ENCODE measurements at regions not wholly inside any gene's neighbourhood (a gene's known extent, or its start where the extent isn't known, plus 50 kb on each side); places are given as distances from the start of the nearest gene placed in this dataset.
"Not testable (repeated sequence)": the region's sequence is repeated elsewhere in the genome, so short reads cannot be mapped to it uniquely, and the experiment has no call there.

DNA sequence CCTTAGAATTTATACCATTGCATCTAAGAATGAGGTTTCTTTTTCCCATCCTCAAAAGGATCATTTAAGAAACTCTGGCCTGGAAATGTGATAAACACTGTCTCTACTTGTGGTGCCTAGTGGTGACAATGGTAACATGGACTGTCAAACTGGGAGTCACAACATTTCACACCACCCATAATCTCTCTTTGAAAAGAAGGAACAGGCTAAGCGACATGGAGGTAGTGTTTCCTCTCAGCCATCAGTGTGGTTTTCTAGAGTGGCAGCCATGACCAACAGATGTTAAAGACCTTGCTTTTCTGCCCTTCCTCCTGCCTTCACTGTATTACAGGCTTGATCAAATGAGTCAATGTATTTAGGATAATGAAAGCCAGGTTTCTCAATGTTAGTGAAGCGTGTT, 283.1 kb upstream of the STAC start:
- DNase-seq: no peak

DNA sequence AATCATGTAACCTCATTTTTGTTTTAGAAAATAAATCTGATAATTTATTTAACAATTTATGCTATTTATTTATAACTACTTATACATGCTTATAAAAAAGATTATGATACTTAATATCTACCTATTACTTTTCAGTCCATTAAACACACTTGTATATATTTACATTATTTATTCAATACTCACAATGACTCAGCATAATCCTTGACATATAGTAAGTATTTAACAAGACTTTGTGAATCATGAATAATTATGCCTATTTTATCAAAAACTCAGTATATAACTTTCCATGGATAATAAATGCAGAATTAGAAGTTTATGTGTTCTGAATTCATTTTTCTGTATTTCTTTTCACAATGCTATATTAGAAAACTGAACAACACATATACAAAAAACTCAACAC, 266.0 kb upstream of the STAC start:
- DNase-seq: no peak

DNA sequence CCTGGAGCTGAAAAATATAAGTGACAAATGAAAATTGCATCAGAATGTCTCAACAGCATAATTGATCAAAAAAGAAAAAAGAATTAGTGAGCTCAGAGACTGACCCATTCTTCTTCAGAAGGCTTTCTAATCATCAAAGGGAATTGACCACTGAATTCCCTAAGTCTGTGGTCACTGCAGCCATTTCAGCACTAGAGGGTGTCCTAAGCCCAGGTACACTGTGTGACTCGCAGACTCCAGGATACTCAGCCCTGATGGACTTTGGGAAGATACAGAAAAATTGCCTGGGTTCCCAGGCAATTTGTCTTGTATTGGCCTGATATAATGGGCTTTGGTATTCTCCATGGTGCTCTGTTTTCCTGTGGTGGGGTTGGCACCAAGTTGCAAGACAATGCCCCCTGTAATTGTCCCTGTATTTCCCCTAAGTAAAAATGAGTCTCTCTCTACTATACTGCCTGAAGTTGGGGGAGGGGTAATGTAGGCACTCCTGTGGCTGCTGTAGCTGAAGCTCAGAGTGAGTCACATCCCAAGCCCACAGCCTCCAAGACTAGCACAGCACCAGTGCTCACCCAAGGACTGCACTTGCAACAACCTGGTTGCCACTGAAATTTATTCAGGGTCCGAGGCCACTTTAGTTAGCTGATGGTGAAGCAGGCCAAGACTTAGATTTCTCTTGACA, 256.0 kb upstream of the STAC start:
- DNase-seq: no peak

DNA sequence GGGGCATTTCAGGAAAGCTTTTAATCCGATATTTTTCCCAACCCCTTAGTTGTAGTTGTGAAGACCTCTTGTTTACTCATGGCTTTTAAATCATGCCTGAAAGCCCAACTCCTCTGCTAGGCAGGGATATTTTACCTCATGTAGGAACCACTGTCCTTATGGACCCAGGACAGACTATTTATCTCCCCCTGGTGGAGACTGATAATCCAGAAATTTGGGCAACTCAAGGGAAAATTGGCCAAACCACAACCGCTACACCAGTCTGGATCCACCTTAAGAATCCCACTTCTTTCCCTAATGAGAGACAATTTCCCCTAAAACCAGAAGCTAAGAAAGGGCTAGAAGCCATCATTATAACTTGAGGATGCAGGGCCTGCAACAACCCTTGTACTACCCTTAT, 248.1 kb upstream of the STAC start:
- no peak for DNase-seq

DNA sequence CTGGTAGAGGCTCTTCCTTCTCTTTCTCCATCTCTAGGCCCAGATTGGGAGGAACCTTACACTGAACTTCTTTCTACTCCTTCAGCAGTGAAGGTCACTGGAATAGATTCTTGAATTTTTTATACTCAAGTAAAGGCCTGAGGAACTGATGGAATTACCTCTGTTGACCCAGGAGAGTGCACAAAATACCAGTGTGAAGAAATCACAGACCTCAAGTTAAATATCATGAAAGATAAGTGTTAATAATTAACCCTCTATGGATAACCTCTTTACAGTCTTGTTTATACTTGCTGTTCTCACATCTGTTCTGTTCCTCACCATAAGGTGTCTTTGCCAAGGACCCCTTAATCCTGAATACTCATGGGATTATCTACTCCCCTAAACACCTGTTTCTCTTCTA, 244.4 kb upstream of the STAC start:
- DNase-seq: no peak

DNA sequence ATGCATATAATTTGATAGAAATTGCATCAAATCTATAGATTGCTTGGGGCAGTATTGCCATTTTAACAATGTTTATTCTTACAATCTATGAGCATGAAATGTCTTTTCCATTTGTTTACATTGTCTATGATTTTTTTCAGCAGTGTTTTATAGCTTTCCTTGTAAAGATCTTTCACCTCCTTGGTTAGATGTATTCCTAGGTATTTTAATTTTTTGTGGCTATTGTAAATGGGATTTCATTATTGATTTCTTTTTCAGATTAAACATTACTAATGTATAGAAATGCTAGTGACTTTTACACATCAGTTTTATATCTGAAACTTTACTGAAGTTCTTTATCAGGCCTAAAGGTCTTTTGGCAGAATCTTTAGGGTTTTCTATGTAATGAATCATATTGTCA, 237.6 kb upstream of the STAC start:
- no peak for DNase-seq

DNA sequence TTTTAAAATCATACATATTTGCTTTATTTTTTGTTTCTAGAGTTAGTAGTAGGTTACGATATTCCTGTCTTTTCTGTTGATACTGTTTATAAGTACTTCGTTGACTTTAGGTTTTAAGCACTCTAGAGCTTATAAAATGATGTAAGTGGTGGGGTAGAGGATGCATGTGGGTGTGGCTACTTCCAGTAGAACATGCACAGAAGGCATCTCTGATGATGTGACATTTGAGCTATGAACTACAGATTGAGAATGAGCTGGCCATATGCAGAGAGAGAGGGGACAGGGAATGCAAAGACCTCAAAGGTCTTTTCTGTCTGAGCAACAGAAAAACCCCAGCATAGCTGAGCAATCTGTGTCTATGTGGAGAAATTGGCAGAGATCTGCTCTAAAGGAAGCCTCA, 233.9 kb upstream of the STAC start:
- no peak for DNase-seq

DNA sequence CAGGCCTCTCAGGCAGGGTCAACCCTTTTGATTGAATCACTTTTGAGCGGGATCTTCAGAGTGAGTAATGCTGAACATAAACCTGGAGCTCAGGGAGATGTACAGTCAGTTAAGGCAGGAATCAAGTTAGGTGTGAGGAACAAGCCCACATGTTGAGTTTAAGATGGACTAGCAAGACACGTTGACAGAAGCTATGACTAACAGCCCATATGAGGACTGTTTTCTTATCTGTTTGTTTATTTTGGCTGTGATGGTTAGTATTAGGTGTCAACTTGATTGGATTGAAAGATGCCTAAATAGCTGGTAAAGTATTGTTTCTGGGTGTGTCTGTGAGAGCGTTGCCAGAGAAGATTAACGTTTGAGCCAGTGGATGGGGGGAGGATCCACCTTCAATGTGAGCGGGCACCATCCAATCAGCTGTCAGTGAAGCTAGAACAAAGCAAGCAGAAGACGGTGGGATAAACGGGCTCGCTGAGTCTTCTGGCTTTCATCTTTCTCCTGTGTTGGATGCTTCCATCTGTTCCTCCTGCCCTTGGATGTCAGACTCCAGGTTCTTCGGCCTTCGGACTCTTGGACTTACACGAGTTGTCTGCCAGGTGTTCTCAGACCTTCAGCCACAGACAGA, 232.3 kb upstream of the STAC start:
- no peak for DNase-seq

DNA sequence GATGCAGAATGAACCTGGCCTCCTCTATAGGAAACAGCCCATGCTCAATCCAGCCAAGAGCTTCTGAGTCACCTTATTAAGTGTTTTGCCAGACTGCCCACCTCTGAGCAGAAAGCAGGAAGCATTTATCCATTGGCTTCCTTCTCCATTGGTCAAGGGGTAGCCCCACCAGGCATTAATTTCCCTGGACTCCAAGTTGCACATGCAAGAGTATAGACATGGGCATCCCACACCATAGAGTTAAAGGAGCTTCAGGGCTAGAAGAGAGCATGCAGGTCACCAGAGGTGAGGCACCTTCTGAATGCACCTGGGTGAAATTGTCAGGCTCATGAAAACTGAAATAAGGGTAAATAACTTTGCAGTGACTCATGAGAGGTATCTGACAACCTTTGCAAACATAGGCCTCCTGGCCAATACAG, 230.8 kb upstream of the STAC start:
- no peak for DNase-seq

DNA sequence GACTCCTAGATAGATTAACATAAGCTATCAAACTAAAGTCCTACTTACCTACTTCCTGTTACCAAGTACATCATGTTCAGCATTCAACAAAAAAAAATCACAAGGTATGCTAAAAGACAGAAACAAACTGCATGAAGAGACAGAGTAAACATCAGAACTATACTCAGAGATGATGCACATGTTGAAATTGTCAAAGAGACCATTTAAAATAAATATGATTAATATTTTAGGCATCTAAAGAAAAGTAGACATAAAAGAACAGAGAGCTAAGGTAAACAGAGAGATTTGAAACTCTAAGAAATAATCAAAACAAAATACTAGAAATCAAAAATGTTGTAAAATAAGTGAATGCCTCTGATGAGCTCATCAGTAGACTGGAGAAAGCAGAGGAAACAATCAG, 224.8 kb upstream of the STAC start:
- no peak for DNase-seq

DNA sequence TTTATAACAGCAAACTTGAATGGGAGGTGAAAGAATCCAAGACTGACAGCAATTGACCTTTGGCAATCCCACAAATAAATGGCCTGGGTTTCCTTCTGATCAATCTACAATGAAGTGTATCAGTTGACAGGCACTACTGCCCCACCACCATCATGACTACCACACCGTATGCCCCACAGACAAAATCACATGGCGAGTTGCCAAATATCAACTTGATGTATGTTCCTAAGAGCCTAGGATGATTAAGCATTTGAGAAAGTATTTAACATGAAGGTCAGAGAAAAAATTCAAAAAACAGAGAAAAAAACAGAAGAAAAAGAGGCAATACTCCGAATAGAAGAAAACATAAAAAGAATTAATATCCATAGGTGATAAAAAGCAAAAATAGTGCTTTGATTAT, 215.9 kb upstream of the STAC start:
- DNase-seq: no peak

DNA sequence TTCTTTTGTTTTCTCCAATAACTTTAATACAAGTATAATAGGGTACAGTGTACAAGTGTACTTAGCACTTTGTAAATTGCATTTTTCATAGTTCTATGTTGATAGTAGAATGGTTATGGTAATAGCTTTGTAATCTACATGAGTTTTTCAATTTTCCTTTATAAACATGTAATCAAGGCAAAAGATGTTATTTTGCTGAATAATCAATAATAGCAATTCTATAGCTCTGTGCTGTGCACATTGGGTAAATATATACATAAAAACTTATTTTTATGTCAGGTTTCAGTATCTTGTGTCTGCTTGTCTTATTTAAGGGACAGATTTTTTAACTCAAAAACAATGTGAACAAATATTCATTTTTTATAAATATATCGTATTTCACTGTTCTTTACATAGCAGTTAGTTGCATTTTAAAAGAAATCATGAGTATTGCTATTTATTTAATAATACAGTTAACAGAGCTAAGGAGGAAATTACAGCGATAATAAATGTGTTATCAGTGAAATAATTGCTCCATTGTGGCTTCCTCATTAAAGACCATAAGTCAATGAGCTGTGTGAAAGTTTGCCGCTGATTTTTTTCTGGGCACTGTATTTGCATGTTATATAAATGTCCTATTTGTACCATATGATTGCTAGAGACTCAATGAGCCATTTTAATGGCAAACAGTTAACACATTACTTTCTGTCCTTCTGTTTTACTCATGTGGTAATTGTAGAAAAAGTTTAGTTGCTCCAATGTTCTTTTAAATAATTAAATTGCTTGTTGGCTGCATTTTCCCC, 214.6 kb upstream of the STAC start:
- DNase-seq: no peak

DNA sequence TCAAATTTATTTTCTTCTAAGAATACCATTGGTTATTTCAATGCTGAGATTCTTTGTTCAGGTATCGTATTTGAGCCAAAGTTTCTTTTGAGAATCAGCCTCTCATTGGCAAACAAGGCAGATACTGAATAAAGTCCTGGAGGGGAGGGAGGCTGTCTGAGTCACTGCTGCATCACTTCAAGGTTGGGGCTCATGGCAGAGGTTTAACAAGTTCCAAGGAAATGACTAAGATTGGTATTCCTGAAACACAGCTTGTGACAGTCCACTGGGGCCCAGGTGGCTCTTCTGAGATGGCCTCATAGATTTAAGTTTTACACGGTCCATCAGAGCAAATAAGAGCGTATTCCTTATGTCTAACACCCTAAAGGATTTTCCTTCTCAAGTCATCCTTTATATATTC, 213.8 kb upstream of the STAC start:
- no peak for DNase-seq

DNA sequence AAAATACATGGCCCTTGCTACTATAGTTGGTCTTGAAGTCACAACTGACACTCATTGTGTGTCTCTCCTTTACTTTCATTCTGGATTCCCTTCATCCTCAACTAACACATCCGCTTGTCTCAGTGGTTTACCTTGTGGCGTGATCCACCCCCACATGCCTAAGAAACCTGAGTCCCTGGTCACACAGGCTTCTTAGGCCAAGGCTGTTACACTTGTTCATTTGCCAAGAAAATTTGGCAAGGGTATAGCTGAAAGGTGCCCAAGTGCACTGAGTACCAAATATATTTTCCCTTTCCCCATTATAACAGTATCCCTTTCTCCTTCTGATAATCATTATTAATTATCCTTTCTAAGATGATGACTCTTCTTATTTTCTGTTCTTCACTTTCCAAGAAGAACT, 207.6 kb upstream of the STAC start:
- DNase-seq: no peak

DNA sequence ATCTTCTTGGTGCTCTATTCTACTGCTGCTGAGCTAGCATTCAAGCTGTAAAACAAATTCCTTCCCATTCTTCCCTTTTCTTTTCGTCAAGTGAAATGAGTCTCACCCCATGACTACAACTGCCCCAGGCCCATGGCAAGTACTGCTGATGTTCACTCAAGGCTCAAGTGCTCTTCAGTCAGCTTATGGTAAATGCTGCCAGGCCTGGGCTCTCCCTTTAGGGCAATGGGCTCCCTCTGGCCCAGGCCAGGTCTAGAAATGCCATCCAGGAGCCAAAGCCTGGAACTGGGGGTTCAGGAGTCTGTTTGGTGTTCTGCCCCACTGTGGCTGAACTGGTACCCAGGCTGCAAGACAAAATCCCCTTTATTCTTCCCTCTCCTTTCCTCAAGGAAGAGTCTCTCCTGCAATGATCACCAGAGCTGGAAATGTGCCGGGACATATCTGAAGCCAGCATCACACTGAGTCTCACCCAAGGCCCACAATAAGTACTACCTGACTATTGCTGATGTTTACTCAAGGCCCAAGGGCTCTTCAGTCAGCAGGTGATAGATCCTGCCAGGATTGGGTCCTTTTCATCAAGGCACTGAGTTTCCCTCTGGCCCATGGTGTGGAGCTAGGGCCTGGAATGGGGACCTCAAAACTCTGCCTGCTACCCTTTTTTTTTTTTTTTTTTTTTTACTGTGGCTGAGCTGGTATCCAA, 205.0 kb upstream of the STAC start:
- DNase-seq: peak; percentile 73

DNA sequence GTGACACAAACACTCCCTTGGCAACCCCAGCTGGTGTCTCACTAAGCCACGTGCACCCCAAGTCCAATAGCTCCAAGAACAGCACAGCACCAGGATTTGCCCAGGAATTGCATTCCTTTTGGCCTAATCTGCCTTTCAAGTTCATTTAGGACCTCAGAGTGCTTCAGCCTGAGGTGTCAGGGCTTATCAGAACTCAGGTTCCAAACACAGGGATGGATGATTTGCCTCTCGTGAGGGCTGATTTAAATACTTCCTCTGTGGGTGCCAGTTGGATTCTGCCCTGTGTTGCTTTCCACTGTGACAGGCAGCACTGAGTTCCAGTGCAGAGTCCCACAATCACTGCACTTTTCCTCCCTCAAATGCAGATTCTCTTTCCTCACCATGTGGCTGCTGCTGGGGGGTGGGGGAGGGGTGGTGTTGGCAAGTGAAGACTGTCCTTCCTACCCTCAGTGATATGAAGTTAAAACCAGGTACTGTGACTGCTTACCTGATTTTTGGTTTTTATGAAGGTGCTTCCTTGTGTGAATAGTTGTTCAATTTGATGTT, 204.3 kb upstream of the STAC start:
- no peak for DNase-seq

DNA sequence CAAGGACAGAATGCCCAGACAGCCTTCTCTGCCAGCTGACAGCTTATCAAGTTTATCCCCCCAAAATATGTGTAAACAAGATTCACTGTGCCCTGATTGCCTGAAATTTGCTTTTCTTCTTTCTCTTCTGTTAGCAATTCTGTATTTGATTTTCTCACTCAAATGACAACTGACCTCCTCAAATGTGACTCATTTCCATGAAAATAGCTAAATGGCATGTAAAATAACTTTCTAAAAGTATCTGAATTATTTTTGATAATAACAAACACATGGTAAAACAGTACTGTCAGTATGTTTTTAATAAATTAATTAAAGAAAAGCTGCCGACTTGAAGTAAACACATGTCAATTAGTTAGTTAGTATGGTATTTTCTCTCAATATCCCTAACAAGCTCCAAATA, 202.3 kb upstream of the STAC start:
- DNase-seq: no peak

DNA sequence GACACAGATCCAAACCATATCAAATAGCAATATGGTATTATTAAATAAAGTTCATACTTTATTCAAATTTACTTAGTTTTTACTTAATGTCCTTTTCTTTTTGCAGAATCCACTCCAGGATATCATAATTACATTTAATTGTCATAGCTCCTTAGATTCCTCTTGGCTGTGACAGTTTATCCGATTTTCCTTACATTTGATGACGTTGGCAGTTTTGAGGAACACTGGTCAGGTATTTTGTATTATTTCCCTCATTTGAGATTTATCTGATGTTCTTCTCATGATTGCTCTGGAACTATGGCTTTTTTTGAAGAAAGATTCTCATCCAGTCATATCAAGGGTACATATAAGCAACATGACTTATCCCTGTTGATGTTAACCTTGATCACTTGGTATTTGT, 198.3 kb upstream of the STAC start:
- no peak for DNase-seq

DNA sequence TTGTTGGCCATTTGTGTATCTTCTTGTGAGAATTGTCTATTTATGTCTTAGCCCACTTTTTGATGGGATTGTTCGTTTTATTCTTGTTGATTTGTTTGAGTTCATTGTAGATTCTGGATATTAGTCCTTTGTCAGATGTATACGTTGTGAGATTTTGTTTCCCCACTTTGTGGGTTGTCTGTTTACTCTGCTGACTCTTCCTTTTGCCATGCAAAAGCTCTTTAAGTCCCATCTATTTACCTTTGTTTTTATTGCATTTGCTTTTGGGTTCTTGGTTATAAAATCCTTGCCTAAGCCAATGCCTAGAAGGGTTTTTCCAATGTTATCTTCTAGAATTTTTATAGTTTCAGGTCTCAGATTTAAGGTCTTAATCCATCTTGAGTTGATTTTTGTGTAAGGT, 193.1 kb upstream of the STAC start:
- DNase-seq: not testable (repeated sequence)

DNA sequence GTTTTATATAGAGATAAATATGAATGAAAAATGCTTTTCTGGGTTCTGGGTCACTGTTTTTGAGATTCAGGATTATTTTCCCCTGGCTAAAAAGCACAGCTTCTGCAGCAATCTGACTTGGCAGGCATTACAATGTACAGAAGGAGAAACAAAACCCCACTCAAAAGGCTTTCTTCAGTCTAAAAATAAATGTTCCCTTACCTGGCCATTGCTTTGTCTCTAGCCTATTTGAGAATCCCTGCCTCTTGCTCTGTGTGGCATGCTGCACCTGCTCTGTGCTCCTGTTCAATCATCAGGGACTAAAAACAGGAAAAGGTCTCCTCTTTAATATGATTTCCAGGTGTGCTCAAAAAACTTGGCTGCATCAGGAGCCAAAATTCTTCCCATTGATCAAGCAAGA, 187.4 kb upstream of the STAC start:
- DNase-seq: no peak

DNA sequence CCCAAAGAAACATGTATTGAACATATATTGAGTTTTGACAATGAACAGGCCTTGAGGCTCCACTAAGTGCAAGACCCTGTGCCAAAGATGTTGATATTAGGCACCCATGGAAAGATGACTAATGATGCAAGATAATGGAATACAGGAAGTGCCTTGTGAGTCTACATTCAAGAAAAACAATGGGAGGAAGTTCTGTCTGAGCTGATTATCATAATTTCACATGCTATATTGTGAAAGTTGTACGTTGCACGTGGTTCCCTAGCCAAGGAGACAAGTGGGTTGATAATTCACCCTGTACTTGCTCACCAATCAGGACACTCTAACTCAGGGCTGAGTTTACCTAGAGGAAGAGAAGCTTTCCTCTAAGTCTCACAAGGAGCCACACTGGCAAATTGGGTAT, 186.9 kb upstream of the STAC start:
- DNase-seq: no peak

DNA sequence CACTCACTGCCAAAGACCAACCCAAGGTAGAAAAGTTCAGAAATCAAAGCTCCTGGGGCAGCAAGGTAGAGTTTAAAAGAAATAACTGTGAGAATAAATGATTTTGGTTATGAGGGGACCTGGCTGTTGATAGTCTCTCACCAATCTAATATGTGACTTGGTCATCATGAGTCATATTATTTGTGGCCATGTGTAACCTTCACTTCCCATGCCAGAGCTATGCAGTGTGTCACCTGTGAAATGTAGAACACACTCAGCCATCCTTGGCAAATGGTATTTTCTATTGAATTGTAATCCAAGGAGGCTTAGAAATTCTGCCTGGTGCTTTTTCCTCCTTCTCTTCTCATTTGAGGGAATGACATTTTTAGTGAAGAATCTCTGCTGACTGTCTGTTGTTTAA, 184.2 kb upstream of the STAC start:
- DNase-seq: no peak

DNA sequence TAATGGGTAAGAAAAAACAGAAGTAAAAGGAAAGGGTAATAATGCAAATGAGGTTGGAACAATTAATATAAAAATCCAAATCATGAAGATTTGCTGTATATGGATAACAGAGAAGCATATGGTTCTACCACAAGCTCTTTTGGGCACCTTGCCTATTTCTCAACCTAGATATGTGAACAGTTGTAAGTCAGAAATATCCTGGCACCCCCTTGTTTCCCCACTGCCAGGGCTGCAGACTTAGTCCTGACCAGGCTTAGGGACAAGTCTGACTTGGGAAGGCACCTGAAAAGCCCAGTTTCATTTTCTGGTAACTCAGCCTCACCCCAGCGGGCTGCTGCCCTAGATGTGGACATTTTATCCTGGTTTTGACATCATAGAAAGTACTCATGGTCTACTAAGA, 183.2 kb upstream of the STAC start:
- no peak for DNase-seq

DNA sequence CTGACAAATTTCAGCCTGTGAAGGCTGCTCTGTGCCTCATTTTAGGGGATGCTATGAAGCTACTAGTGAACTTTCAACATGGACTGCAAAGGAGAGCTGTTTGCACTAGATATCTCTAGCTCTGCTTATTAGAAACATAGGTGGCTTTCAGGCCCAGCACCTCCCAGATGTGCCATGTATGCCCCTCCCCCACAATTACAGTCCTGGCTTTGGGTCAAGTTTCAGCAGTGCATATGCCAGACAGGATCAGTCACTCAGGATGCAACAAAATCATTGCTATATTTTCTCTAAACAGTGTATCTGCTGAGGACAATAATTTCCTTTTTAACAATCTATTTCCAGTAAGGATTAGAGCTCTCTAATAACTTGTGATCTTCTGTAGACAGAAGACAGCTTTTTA, 178.8 kb upstream of the STAC start:
- DNase-seq: no peak
